Breast epithelium (tissue), 3 donors: ENCODE measurements at regions not wholly inside any gene's neighbourhood (a gene's known extent, or its start where the extent isn't known, plus 50 kb on each side); places are given as distances from the start of the nearest gene placed in this dataset.

ENCODE experiments used
- CTCF ChIP-seq, 3 donors: fragments of 450-650 bp; IDR thresholded peaks; one replicate each; pipeline ENCODE4 v1.5.1; 2016 to 2017; ENCODE audit warnings: antibody characterized with exemption in 3 of 3, mild to moderate bottlenecking in 3 of 3, moderate library complexity in 3 of 3
- POLR2A ChIP-seq: fragments of 450-650 bp; IDR thresholded peaks from one replicate; pipeline ENCODE4 v1.6.1; 2016; ENCODE audit warnings: antibody characterized with exemption, mild to moderate bottlenecking, moderate library complexity
- POLR2AphosphoS5 ChIP-seq, 3 donors: sonication (generic); formaldehyde crosslinking; IDR thresholded peaks; one replicate each; pipeline ENCODE4 v1.6.1; 2017; ENCODE audit warnings: antibody characterized with exemption in 3 of 3

- TF ChIP-seq POLR2A, result no peak
- TF ChIP-seq CTCF (IDR thresholded peaks at IDR 0.05), result no peak
- no peak for TF ChIP-seq POLR2AphosphoS5 (IDR thresholded peaks at IDR 0.05)
Measured at GRCh38 chr7:67512481-67512880, 515.8 kb downstream of the TYW1 start.
